Neural progenitor cell (in vitro differentiated cells): ENCODE measurements at regions not wholly inside any gene's neighbourhood (a gene's known extent, or its start where the extent isn't known, plus 50 kb on each side); places are given as distances from the start of the nearest gene placed in this dataset.

ENCODE experiments used
- EZH2 ChIP-seq: fragments of 200-600 bp; sonication (generic); IDR thresholded peaks from 2 replicates; pipeline ENCODE4 v1.6.1; 2017; ENCODE audit warnings: antibody characterized with exemption, mild to moderate bottlenecking, moderate library complexity
- EZH2phosphoT487 ChIP-seq: fragments of 200-600 bp; sonication (generic); IDR thresholded peaks from 2 replicates; pipeline ENCODE4 v1.6.1; 2017; ENCODE audit warnings: antibody characterized with exemption
- TF ChIP-seq, protein P1 (sequence below): fragments of 200-600 bp; sonication (generic); IDR thresholded peaks from 2 replicates; pipeline ENCODE4 v1.5.1; 2017; ENCODE audit warnings: antibody characterized with exemption, mild to moderate bottlenecking

DNA sequence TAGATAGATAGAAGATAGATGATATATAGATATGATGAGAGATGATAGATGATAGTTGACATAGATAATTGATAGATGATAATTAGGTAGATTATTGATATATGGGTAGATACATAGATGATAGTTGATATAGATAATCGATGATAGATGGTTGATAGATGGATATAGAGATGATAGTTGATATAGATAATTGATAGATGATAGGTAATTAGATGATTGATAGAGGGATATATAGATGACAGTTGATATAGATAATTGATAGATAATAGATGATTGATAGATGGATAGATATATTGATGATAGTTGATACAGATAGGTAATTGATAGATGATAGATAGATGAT is 72.3 kb downstream of the PRR15 start:
- TF ChIP-seq, protein P1, sequence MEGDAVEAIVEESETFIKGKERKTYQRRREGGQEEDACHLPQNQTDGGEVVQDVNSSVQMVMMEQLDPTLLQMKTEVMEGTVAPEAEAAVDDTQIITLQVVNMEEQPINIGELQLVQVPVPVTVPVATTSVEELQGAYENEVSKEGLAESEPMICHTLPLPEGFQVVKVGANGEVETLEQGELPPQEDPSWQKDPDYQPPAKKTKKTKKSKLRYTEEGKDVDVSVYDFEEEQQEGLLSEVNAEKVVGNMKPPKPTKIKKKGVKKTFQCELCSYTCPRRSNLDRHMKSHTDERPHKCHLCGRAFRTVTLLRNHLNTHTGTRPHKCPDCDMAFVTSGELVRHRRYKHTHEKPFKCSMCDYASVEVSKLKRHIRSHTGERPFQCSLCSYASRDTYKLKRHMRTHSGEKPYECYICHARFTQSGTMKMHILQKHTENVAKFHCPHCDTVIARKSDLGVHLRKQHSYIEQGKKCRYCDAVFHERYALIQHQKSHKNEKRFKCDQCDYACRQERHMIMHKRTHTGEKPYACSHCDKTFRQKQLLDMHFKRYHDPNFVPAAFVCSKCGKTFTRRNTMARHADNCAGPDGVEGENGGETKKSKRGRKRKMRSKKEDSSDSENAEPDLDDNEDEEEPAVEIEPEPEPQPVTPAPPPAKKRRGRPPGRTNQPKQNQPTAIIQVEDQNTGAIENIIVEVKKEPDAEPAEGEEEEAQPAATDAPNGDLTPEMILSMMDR: no peak
- no peak for TF ChIP-seq EZH2phosphoT487
- no peak for TF ChIP-seq EZH2
